ENCODE measurements at regions not wholly inside any gene's neighbourhood (a gene's known extent, or its start where the extent isn't known, plus 50 kb on each side); places are given as distances from the start of the nearest gene placed in this dataset.

DNA sequence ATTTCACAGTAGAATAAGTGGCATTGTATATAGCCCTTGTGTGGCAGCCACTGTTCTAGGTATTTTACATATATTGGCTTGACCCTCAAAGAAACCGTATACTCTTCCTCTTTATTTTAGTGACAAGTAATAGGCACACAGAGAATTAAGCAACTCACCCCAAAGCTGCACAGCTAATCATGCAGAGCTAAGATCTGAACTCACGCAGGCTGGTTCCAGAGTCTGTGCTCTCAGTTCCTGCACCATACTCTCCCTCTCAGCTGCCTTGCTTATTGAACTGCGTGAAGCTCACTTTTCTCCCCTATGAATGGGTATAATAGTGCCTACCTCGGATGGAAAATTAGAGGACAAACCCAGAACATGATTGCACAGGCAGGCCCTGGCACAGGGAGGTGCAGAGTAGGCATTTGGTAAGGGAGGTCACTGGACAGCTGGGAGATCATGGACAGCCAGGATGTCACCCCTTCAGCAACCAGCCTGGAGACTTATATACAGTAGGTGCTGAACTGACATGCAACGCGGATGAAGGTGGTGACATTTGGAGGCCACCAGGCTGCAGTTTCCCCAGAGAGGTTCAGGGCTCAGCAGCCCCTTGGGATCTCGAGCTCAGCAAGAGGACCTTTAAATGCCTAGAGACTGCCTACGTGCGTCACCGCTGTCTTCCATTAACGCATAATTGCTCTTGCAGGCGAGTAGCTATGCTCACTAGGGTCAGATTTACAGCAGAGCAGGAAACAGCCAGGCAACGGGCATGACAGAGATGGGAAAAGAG is 78.4 kb upstream of the TP53I11 start:
- no peak for TF ChIP-seq POLR2A (IDR thresholded peaks at IDR 0.05)
- no peak for TF ChIP-seq CTCF (IDR thresholded peaks at IDR 0.05)

Data from esophagus squamous epithelium (tissue), 4 donors.